ENCODE measurements at regions not wholly inside any gene's neighbourhood (a gene's known extent, or its start where the extent isn't known, plus 50 kb on each side); places are given as distances from the start of the nearest gene placed in this dataset.

DNA sequence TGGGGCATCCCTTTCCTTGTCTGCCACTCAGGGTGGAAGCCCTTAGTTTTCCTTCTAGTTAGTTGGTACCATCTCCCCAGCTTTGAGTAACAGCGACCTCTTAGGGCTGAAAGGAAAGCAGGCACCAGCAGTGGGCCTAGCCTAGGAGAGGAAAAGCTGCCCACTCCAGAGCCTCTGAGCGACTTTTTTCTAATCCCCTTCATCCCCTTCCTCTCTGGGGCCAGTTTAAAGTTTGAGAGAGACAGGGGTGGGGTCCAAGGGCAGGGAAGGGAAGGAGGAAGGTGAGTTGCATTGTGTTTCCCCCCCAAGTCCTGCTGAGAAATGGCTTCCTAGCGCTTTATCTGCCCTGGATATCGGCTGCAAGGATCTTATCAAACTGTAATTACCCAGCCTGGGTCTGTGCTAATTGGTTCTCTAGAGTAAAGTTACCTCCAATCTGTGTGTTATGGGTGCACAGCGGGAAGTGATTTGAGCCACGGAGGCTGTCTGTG, 573.9 kb upstream of the CADM1 start:
- Histone ChIP-seq H3K9me3 (ENCODE audit: control insufficient read depth in 3 of 3, low read length in 3 of 3) (peaks cover 0 to 2% (median 0%) of the 10 kb centered on the region in 3 donors), H3K27me3 (ENCODE audit: control insufficient read depth in 3 of 3, insufficient read depth in 3 of 3, low read length in 3 of 3) (peaks cover 15 to 33% (median 24%) of the 10 kb centered on the region in 3 donors), H3K4me1 (ENCODE audit: control insufficient read depth in 3 of 3, insufficient read depth in 3 of 3, low read length in 3 of 3) (peaks cover 0 to 4% (median 4%) of the 10 kb centered on the region in 3 donors), H3K36me3 (ENCODE audit: control insufficient read depth in 3 of 3, insufficient read depth in 3 of 3, low read length in 3 of 3) (no peaks in the 10 kb centered on the region), H3K9ac (ENCODE audit: low read depth in 1 of 3, low read length in 3 of 3) (no peak overlapping the region), H3K4me3 (ENCODE audit: low read length in 3 of 3) (no peak overlapping the region), H3K27ac (ENCODE audit: low read depth, low read length) (no peak overlapping the region)

DNA sequence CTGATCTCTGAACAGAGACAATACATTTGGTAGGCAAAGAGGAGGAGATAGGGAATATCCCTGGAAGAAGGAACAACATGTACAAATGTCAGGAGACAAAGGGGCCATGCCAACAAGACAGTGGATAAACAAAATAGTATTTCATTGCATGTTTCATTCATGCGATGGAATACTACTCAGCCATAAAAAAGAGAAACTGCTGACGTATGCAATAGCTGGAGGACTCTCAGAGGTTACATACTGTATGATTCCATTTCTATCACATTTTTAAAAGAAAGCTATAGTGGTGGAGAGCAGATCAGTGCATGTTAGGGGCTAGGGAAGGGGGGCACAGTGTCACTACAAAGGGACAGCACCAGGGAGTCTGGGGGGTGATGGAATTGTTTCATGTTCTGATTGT, 572.9 kb upstream of the CADM1 start:
- Histone ChIP-seq H3K36me3 (ENCODE audit: control insufficient read depth in 3 of 3, insufficient read depth in 3 of 3, low read length in 3 of 3) (no peaks in the 10 kb centered on the region), H3K9ac (ENCODE audit: low read depth in 1 of 3, low read length in 3 of 3) (no peak overlapping the region), H3K4me1 (ENCODE audit: control insufficient read depth in 3 of 3, insufficient read depth in 3 of 3, low read length in 3 of 3) (peaks cover 0 to 4% (median 4%) of the 10 kb centered on the region in 3 donors), H3K9me3 (ENCODE audit: control insufficient read depth in 3 of 3, low read length in 3 of 3) (peaks cover 0 to 2% (median 0%) of the 10 kb centered on the region in 3 donors), H3K27me3 (ENCODE audit: control insufficient read depth in 3 of 3, insufficient read depth in 3 of 3, low read length in 3 of 3) (peaks cover 18 to 37% (median 23%) of the 10 kb centered on the region in 3 donors), H3K27ac (ENCODE audit: low read depth, low read length) (no peak overlapping the region), H3K4me3 (ENCODE audit: low read length in 3 of 3) (no peak overlapping the region)

DNA sequence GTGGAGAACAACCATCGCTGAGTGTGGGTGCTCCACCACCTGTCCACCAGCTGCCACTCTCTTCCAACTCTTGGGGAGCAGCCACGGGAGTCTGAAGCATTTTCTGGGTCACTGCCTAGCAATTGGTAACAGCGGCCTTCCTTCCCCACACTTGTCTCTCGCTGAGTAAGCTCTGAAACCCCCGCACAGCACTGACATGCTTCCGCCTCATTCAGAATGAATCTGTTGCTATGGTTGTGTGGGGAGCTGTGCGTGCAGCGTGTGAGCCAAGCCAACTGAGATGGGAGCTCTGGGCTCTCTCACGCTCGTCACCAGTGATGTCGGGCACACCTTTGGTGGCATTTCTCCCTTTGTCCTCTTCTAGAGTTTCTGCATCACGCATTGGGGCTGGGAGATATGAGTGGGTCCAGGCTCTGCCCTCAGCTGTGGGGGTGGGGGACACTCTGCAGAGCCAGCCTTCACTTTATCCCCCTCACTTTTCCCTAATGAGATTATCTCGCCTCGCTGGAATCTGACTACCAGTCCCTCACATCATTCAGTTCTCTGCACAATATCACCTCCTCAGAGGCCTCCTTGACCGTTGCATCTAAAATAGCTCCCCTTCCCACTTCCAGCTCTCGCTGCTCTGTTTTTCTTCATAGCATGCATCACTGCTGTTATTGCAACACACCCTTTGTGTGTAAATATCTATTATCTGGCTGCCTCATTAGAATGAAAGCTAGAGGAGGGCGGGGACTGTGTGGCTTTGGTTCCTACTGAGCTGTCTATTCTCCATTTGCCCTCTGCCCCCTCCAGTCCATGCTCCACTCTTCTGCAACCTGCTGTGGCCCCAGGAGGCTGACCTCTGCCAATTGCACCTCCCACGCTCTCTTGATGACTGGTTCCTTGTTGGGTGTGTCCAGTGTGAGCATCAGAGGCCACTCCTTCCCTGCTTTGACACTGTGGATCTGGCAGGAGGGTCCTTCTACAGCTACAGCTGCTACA, 569.9 kb upstream of the CADM1 start:
- H3K9ac ChIP-seq (ENCODE audit: low read depth in 1 of 3, low read length in 3 of 3), result no peak overlapping the region
- H3K36me3 ChIP-seq (ENCODE audit: control insufficient read depth in 3 of 3, insufficient read depth in 3 of 3, low read length in 3 of 3), result no peaks in the 10 kb centered on the region
- no peak overlapping the region for H3K4me3 ChIP-seq (ENCODE audit: low read length in 3 of 3)
- peaks cover 0 to 4% (median 4%) of the 10 kb centered on the region in 3 donors for H3K4me1 ChIP-seq (ENCODE audit: control insufficient read depth in 3 of 3, insufficient read depth in 3 of 3, low read length in 3 of 3)
- H3K27me3 ChIP-seq (ENCODE audit: control insufficient read depth in 3 of 3, insufficient read depth in 3 of 3, low read length in 3 of 3), result peaks cover 13 to 32% (median 22%) of the 10 kb centered on the region in 3 donors
- no peaks in the 10 kb centered on the region for H3K9me3 ChIP-seq (ENCODE audit: control insufficient read depth in 3 of 3, low read length in 3 of 3)
- H3K27ac ChIP-seq (ENCODE audit: low read depth, low read length), result no peak overlapping the region

DNA sequence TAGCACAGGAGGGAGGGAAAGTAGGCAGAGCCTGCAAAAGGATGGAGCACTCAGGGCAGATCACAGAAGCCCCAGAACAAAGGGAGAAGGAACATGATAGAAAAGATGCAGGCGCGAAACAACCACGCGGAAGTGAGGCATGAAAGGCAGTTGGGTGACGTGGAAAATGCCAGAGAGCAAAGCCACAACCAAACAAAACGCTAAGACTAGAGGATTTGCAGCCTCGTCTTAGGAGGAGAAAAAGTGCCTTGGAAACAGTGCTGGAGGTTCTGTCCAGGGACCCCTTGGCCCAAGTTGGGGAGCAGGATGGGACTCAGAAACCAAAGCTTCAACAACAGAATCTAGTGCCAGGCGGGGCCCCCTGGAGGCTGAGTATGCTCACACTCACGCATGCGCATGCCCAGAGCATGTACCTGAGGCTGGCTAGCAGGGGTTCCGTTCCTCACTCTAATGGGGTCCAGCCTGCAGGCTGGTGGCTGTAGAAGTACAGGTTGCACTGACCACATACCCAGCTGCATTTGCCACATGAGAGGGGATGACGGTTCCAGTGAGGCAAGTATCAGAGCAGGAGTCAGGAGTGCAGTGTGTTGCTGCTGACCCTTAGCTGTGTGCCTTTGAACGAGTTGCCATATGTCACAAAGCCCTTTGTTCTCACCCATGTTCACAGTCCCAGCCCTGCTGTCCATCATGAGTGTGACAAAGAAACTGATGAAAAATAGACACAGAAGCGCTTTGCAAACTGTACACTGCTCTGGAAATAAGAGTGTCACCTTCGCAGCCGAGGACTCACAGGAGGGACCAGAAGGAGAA, 568.6 kb upstream of the CADM1 start:
- Histone ChIP-seq H3K27ac (ENCODE audit: low read depth, low read length) (no peak overlapping the region), H3K36me3 (ENCODE audit: control insufficient read depth in 3 of 3, insufficient read depth in 3 of 3, low read length in 3 of 3) (no peaks in the 10 kb centered on the region), H3K4me1 (ENCODE audit: control insufficient read depth in 3 of 3, insufficient read depth in 3 of 3, low read length in 3 of 3) (peaks cover 0 to 4% (median 4%) of the 10 kb centered on the region in 3 donors), H3K4me3 (ENCODE audit: low read length in 3 of 3) (no peak overlapping the region), H3K9ac (ENCODE audit: low read depth in 1 of 3, low read length in 3 of 3) (no peak overlapping the region), H3K9me3 (ENCODE audit: control insufficient read depth in 3 of 3, low read length in 3 of 3) (no peaks in the 10 kb centered on the region), H3K27me3 (ENCODE audit: control insufficient read depth in 3 of 3, insufficient read depth in 3 of 3, low read length in 3 of 3) (peaks cover 13 to 29% (median 19%) of the 10 kb centered on the region in 3 donors)

DNA sequence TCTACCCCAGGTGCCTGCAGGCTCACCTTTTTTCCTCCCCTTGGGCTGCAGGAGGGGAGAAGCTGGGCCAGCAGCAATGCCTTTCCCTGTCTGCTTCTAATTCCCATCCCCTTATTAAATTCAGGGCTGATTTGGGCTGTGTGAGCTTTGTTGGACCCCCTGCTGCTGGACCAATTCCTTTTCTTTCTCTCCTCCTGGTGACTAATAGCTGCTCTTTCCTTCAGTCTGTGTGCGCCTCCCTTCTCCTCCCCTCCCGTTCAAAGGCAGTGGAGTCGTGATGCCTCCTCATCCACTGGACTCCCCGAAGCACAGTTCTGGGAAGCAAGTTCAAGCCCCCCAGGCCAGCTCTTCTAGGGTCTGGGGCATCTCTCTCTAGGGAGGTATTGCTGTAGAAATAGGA, 567.9 kb upstream of the CADM1 start:
- Histone ChIP-seq H3K27ac (ENCODE audit: low read depth, low read length) (no peak overlapping the region), H3K27me3 (ENCODE audit: control insufficient read depth in 3 of 3, insufficient read depth in 3 of 3, low read length in 3 of 3) (peaks cover 13 to 29% (median 19%) of the 10 kb centered on the region in 3 donors), H3K4me3 (ENCODE audit: low read length in 3 of 3) (no peak overlapping the region), H3K9ac (ENCODE audit: low read depth in 1 of 3, low read length in 3 of 3) (no peak overlapping the region), H3K4me1 (ENCODE audit: control insufficient read depth in 3 of 3, insufficient read depth in 3 of 3, low read length in 3 of 3) (peaks cover 0 to 4% (median 4%) of the 10 kb centered on the region in 3 donors), H3K36me3 (ENCODE audit: control insufficient read depth in 3 of 3, insufficient read depth in 3 of 3, low read length in 3 of 3) (no peaks in the 10 kb centered on the region), H3K9me3 (ENCODE audit: control insufficient read depth in 3 of 3, low read length in 3 of 3) (no peaks in the 10 kb centered on the region)

GRCh38 chr11:116071241-116071640, 567.0 kb upstream of the CADM1 start:
- Histone ChIP-seq H3K4me3 (ENCODE audit: low read length in 3 of 3) (no peak overlapping the region), H3K9me3 (ENCODE audit: control insufficient read depth in 3 of 3, low read length in 3 of 3) (no peaks in the 10 kb centered on the region), H3K4me1 (ENCODE audit: control insufficient read depth in 3 of 3, insufficient read depth in 3 of 3, low read length in 3 of 3) (peaks cover 0 to 4% (median 4%) of the 10 kb centered on the region in 3 donors), H3K27me3 (ENCODE audit: control insufficient read depth in 3 of 3, insufficient read depth in 3 of 3, low read length in 3 of 3) (peaks cover 13 to 24% (median 19%) of the 10 kb centered on the region in 3 donors), H3K36me3 (ENCODE audit: control insufficient read depth in 3 of 3, insufficient read depth in 3 of 3, low read length in 3 of 3) (no peaks in the 10 kb centered on the region), H3K9ac (ENCODE audit: low read depth in 1 of 3, low read length in 3 of 3) (no peak overlapping the region), H3K27ac (ENCODE audit: low read depth, low read length) (no peak overlapping the region)

DNA sequence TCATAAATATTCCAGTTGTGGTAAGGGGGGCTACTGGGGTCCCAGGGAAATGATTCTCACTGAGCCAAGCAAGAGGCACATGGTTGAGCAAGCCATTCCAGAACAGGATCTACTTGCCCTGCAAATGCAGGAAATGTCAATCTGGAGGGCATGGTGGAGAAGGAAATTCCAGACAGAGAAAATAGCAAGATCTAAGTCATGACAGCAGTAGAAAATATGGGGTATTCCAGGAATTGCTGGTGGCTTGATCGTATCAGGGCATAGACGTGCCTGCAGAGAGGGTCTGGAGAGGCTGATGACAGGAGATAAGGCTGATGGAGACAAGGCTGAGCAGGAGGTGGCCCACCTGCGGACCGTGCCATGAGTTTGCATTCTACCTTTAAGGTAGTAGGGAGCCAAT, 566.3 kb upstream of the CADM1 start:
- Histone ChIP-seq H3K4me1 (ENCODE audit: control insufficient read depth in 3 of 3, insufficient read depth in 3 of 3, low read length in 3 of 3) (peaks cover 0 to 4% (median 4%) of the 10 kb centered on the region in 3 donors), H3K9ac (ENCODE audit: low read depth in 1 of 3, low read length in 3 of 3) (no peak overlapping the region), H3K4me3 (ENCODE audit: low read length in 3 of 3) (no peak overlapping the region)

GRCh38 chr11:116066777-116067176, 562.6 kb upstream of the CADM1 start:
- peaks cover 0 to 3% (median 0%) of the 10 kb centered on the region in 3 donors for H3K4me1 ChIP-seq (ENCODE audit: control insufficient read depth in 3 of 3, insufficient read depth in 3 of 3, low read length in 3 of 3)
- H3K9ac ChIP-seq (ENCODE audit: low read depth in 1 of 3, low read length in 3 of 3), result no peak overlapping the region
- H3K27me3 ChIP-seq (ENCODE audit: control insufficient read depth in 3 of 3, insufficient read depth in 3 of 3, low read length in 3 of 3), result peaks cover 0 to 7% (median 6%) of the 10 kb centered on the region in 3 donors
- H3K27ac ChIP-seq (ENCODE audit: low read depth, low read length), result no peak overlapping the region
- H3K36me3 ChIP-seq (ENCODE audit: control insufficient read depth in 3 of 3, insufficient read depth in 3 of 3, low read length in 3 of 3), result no peaks in the 10 kb centered on the region
- no peak overlapping the region for H3K4me3 ChIP-seq (ENCODE audit: low read length in 3 of 3)
- H3K9me3 ChIP-seq (ENCODE audit: control insufficient read depth in 3 of 3, low read length in 3 of 3), result no peaks in the 10 kb centered on the region

More for the DNA sequence above, 566.3 kb upstream of the CADM1 start:
- H3K36me3 ChIP-seq (ENCODE audit: control insufficient read depth in 3 of 3, insufficient read depth in 3 of 3, low read length in 3 of 3), result no peaks in the 10 kb centered on the region
- no peaks in the 10 kb centered on the region for H3K9me3 ChIP-seq (ENCODE audit: control insufficient read depth in 3 of 3, low read length in 3 of 3)
- peaks cover 13 to 24% (median 16%) of the 10 kb centered on the region in 3 donors for H3K27me3 ChIP-seq (ENCODE audit: control insufficient read depth in 3 of 3, insufficient read depth in 3 of 3, low read length in 3 of 3)
- no peak overlapping the region for H3K27ac ChIP-seq (ENCODE audit: low read depth, low read length)

DNA sequence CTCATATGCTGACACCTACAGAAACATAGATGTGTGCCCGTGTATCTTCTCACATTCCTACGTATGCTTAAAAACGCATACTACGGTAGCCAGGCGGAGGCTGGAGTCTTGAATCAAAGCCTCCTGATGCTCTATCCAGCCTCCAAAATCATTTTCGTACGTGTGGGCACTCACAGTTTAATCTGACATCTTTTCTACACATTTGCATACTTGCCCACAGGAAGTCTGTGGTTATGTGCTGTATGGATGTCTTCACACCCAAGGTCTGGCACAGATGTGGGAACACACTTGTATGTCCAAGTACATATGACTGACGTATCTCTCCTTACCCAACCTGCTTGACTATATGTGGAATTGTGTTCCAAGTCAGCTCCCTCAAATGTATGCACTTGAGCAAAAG, 561.8 kb upstream of the CADM1 start:
- no peaks in the 10 kb centered on the region for H3K9me3 ChIP-seq (ENCODE audit: control insufficient read depth in 3 of 3, low read length in 3 of 3)
- H3K9ac ChIP-seq (ENCODE audit: low read depth in 1 of 3, low read length in 3 of 3), result no peak overlapping the region
- peaks cover 0 to 3% (median 0%) of the 10 kb centered on the region in 3 donors for H3K4me1 ChIP-seq (ENCODE audit: control insufficient read depth in 3 of 3, insufficient read depth in 3 of 3, low read length in 3 of 3)
- no peak overlapping the region for H3K27ac ChIP-seq (ENCODE audit: low read depth, low read length)
- no peak overlapping the region for H3K4me3 ChIP-seq (ENCODE audit: low read length in 3 of 3)
- H3K27me3 ChIP-seq (ENCODE audit: control insufficient read depth in 3 of 3, insufficient read depth in 3 of 3, low read length in 3 of 3), result peaks cover 0 to 7% (median 6%) of the 10 kb centered on the region in 3 donors
- H3K36me3 ChIP-seq (ENCODE audit: control insufficient read depth in 3 of 3, insufficient read depth in 3 of 3, low read length in 3 of 3), result no peaks in the 10 kb centered on the region

Measured in skeletal muscle tissue (tissue), 3 donors.